ENCODE measurements at regions not wholly inside any gene's neighbourhood (a gene's known extent, or its start where the extent isn't known, plus 50 kb on each side); places are given as distances from the start of the nearest gene placed in this dataset.
A peak's percentile ranks its signal among the peaks of the same experiment; 100 is the strongest.

DNA sequence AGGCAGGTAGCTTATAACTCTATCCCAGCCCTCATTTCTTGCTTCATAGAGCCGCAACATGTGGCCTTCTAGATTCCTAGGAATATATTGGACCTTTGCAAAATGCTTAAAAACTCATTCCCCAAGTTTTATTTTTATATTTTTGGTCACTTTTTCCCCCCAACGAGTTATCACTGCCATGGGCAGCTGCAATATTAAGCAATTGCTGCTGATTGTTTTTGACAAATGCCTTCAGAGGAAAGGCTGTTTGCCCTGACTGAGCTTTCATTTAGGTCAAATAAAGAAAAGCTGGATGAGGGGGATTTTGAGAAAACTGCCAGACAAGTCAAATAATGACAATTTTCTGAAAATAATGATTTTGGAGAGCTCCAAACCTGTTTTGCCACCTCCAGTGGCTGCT is 976.9 kb upstream of the MBL2 start:
- Histone ChIP-seq H3K4me3 (ENCODE audit: insufficient read depth, low read depth, low read length) (no peak overlapping the region), H3K27me3 (ENCODE audit: control insufficient read depth, insufficient read depth, low read length) (no peaks in the 10 kb centered on the region), H3K36me3 (replicated peaks; ENCODE audit: control insufficient read depth, insufficient read depth, low read length) (no peaks in the 10 kb centered on the region)
- no peak for DNase-seq

DNA sequence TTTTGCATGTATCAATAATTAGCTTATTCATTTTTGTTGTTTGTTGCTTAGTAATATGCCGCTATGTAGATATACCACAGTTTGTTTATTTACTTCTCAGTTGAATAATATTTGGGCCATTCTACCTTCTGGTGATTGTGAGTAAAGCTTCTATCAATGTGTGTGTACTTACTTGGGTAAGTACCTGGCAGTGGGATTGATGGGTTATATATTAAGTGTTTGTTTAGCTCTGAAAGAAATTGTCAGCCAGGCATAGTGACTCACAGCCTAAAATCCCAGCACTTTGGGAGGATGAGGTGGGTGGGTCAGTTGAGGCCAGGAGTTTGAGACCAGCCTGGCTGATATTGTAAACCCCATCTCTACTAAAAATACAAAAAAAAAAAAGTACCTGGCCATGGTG is 975.7 kb upstream of the MBL2 start:
- H3K4me3 ChIP-seq (ENCODE audit: insufficient read depth, low read depth, low read length), result no peak overlapping the region
- H3K27me3 ChIP-seq (ENCODE audit: control insufficient read depth, insufficient read depth, low read length), result no peaks in the 10 kb centered on the region
- no peaks in the 10 kb centered on the region for H3K36me3 ChIP-seq (replicated peaks; ENCODE audit: control insufficient read depth, insufficient read depth, low read length)
- no peak for DNase-seq

DNA sequence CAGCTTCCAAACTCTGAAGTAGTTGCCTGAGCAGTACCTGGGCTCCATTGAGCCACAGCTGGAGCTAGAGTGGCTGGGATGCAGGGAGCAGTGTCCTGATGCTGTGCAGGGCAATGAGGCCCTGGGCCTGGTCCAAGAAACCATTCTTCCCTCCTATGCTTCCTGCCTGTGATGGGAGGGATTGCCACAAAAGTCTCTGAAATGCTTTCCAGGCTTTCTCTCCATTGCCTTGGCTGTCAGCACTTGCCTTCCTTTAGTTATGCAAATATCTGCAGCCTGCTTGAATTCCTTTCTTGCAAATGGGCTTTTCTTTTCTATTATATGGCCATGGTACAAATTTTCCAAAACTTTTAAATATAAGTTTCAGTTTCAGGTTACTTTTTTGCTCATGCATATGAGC is 972.2 kb upstream of the MBL2 start:
- Histone ChIP-seq H3K36me3 (replicated peaks; ENCODE audit: control insufficient read depth, insufficient read depth, low read length) (no peaks in the 10 kb centered on the region), H3K4me3 (ENCODE audit: insufficient read depth, low read depth, low read length) (no peak overlapping the region), H3K27me3 (ENCODE audit: control insufficient read depth, insufficient read depth, low read length) (no peaks in the 10 kb centered on the region)
- peak; percentile 1 for DNase-seq

DNA sequence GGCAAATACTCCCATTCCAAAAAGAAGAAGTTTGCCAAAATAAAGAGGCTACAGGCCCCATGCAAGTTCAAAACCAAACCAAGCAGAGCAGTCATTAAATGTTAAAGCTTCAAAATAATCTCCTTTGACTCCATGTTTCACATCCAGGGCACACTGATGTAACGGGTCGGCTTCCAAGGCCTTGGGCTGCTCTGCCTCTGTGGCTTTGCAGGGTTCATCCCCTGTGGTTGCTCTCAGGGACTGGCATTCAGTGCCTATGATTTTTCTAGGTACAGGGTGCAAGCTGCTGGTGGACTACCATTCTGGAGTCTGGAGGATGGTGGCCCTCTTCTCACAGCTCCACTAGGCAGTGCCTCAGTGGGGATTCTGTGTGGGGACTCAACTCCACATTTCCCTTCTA is 971.6 kb upstream of the MBL2 start:
- no peak overlapping the region for H3K4me3 ChIP-seq (ENCODE audit: insufficient read depth, low read depth, low read length)
- no peaks in the 10 kb centered on the region for H3K27me3 ChIP-seq (ENCODE audit: control insufficient read depth, insufficient read depth, low read length)
- H3K36me3 ChIP-seq (replicated peaks; ENCODE audit: control insufficient read depth, insufficient read depth, low read length), result no peaks in the 10 kb centered on the region
- DNase-seq, result no peak

DNA sequence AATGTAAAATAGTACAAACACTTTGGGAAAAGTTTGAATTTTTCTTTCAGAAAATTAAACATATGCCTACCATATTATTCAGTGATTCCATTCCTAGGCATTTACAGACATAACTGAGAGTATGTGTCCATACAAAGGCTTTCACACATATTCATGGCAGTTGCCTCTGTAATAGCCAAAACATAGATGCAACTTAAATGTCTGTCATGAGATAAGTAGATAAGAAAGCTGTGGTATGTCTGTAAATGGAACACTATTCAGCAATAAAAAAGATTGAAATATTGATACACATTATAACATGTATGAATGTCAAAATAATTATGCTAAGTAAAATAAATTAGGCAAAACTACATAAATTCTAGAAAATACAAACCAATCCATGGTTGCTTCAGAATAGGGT is 964.5 kb upstream of the MBL2 start:
- no peak overlapping the region for H3K4me3 ChIP-seq (ENCODE audit: insufficient read depth, low read depth, low read length)
- no peaks in the 10 kb centered on the region for H3K27me3 ChIP-seq (ENCODE audit: control insufficient read depth, insufficient read depth, low read length)
- H3K36me3 ChIP-seq (replicated peaks; ENCODE audit: control insufficient read depth, insufficient read depth, low read length), result no peaks in the 10 kb centered on the region
- no peak for DNase-seq

DNA sequence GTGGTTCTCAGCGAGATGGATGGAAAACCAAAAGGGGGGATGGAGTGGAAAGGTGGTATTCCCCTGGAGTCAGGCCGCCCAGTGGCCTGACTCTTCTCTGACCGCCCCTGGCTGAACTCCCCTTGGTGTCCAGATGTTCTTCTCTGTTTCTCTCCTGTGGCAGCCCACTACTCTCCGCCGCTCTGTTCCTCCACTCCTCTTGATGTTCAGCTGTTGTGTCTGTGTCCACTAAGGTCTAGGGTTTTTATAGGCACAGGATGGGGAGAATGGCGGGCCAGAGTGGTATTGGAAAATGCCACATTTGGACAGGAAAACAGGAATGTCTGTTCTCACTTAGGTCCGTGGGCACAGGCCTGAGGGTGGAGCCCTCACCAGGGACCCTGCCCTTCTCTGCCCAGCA is 954.3 kb upstream of the MBL2 start:
- Histone ChIP-seq H3K4me3 (ENCODE audit: insufficient read depth, low read depth, low read length) (no peak overlapping the region), H3K27me3 (ENCODE audit: control insufficient read depth, insufficient read depth, low read length) (no peaks in the 10 kb centered on the region), H3K36me3 (replicated peaks; ENCODE audit: control insufficient read depth, insufficient read depth, low read length) (no peaks in the 10 kb centered on the region)
- DNase-seq, result no peak

DNA sequence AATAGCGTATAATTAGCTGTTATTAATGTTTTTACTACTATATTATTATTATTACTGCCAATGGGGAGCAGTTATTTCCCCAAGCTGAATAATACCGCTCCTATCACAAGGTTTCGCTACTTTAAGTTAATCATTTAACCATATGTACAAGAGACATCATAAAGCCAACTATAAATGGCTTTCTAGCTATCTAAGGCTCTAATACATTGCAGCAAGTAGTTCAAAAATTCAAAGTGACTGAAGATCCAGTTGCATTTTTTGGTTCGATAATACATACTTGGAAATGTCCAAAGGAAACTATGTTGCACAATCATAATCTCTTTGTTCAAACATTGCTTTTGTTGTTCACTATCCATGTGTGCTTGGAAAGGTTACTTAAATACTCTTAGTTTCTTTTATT is 952.0 kb upstream of the MBL2 start:
- DNase-seq, result no peak
- H3K36me3 ChIP-seq (replicated peaks; ENCODE audit: control insufficient read depth, insufficient read depth, low read length), result no peaks in the 10 kb centered on the region
- H3K27me3 ChIP-seq (ENCODE audit: control insufficient read depth, insufficient read depth, low read length), result no peaks in the 10 kb centered on the region
- H3K4me3 ChIP-seq (ENCODE audit: insufficient read depth, low read depth, low read length), result no peak overlapping the region

DNA sequence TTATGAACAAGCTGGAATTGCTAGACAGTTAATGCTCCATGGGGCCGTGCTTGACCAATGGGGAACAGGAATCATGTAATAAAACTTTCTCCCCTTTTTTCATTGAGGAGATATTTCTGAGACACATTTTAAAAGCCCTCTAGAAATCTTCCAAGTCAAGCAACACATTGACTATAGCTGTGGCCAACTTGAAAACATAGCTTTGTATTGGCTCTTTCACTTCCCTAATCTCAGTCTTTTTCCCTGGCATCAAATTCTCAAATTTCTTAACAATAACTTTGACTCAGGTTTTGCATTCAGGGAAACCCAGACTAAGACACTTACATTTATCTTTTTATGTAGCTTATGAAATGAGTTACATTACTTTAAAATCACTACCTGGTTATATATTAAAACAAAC is 947.1 kb upstream of the MBL2 start:
- H3K27me3 ChIP-seq (ENCODE audit: control insufficient read depth, insufficient read depth, low read length), result no peaks in the 10 kb centered on the region
- no peak overlapping the region for H3K4me3 ChIP-seq (ENCODE audit: insufficient read depth, low read depth, low read length)
- no peak for DNase-seq
- H3K36me3 ChIP-seq (replicated peaks; ENCODE audit: control insufficient read depth, insufficient read depth, low read length), result no peaks in the 10 kb centered on the region

DNA sequence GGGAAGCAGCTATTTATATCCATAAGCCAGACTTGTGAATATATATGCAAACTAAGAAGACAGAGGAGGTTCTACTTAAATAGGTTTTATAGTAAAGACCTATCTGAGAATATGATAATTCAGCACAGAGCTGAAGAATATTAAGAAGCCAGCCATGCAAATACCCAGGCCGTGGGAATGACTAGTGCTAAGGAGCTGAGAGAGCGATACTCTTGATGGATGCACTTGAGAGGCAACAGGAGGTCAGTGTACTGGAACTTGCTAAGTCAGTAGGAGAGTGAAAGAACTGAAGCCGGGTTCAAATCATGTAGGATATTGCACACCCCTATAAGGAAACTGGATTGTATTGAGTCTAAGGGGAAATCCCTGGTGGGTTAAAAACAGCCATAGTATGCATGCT is 943.6 kb upstream of the MBL2 start:
- H3K27me3 ChIP-seq (ENCODE audit: control insufficient read depth, insufficient read depth, low read length), result no peaks in the 10 kb centered on the region
- no peaks in the 10 kb centered on the region for H3K36me3 ChIP-seq (replicated peaks; ENCODE audit: control insufficient read depth, insufficient read depth, low read length)
- no peak for DNase-seq

DNA sequence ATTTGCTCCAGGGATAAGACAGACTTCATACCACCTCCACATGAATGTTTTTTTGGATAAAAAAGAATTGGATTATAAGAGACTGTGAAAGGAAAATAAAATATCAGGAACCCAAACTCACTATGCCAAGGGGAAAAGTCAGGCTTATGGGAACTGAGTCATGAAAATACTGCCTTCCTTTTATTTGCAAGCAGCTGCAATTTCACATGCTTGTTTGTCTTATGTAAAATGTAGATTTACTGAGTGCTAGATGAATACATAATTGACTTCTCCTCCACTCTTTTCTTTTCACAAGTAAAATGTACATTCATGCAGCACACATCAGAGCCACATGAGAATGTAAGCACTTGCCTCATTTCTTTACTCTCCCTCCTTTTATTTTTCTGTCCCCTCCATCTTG is 940.8 kb upstream of the MBL2 start:
- no peaks in the 10 kb centered on the region for H3K27me3 ChIP-seq (ENCODE audit: control insufficient read depth, insufficient read depth, low read length)
- DNase-seq, result no peak
- no peak overlapping the region for H3K4me3 ChIP-seq (ENCODE audit: insufficient read depth, low read depth, low read length)
- H3K36me3 ChIP-seq (replicated peaks; ENCODE audit: control insufficient read depth, insufficient read depth, low read length), result no peaks in the 10 kb centered on the region

More for the DNA sequence above, 943.6 kb upstream of the MBL2 start:
- H3K4me3 ChIP-seq (ENCODE audit: insufficient read depth, low read depth, low read length), result no peak overlapping the region

DNA sequence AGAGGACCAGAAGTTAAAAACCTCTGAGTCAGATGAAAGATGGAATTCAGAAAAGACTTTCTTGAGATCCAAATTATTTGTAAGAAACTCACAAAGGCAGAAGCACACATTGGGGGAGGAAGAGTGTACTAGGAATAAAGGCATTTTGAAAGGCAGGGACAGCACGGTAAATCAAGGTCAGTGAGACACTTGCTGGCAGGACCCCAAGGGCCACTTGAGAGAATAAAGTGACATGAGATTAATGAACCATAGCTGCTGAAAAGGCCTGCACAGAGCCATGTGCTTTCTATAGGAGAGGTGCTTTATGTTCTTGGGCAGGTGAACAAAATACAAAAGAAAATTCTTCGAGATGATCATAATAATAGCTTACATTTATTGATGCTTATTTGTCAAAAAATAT is 929.9 kb upstream of the MBL2 start:
- DNase-seq, result no peak
- H3K36me3 ChIP-seq (replicated peaks; ENCODE audit: control insufficient read depth, insufficient read depth, low read length), result no peaks in the 10 kb centered on the region
- no peak overlapping the region for H3K4me3 ChIP-seq (ENCODE audit: insufficient read depth, low read depth, low read length)
- no peaks in the 10 kb centered on the region for H3K27me3 ChIP-seq (ENCODE audit: control insufficient read depth, insufficient read depth, low read length)

DNA sequence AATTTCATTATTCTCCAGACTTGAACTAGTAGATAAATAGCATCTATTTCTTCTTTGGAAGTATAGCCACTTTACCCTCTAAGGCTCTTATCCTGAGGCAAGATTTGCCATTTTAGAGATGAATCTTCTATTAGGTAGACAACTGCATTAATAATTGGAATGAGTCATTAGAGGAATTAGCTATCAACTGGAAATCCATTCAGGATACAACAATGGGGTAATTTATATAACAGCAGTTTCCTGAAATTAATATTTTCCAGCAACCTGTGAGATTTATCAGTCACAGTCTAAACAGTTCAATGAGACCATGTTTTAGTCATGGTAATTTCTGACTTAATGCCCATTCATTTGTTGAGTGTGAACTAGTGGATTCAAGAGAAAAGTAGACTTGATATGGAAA is 928.6 kb upstream of the MBL2 start:
- Histone ChIP-seq H3K27me3 (ENCODE audit: control insufficient read depth, insufficient read depth, low read length) (no peaks in the 10 kb centered on the region), H3K36me3 (replicated peaks; ENCODE audit: control insufficient read depth, insufficient read depth, low read length) (no peaks in the 10 kb centered on the region), H3K4me3 (ENCODE audit: insufficient read depth, low read depth, low read length) (no peak overlapping the region)
- DNase-seq, result no peak

DNA sequence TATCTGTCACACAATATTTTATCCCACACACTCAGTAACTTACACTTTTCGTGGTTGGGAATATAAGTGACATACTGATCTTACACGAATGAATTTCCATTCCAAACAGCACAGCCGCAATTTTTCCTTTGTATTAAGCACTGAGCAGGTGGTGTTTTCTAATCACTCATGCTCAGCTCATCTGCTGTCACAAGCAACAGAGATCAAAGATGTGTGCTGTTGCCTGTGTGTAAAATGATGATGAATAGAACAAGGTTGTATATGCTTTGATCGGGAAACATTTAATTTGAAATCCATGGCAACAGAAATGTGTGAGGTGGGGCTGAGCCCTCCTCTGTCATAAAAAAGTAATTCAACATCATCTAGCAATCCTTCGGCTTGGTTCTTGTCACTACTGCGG is 927.7 kb upstream of the MBL2 start:
- H3K27me3 ChIP-seq (ENCODE audit: control insufficient read depth, insufficient read depth, low read length), result no peaks in the 10 kb centered on the region
- H3K36me3 ChIP-seq (replicated peaks; ENCODE audit: control insufficient read depth, insufficient read depth, low read length), result no peaks in the 10 kb centered on the region
- DNase-seq, result no peak
- H3K4me3 ChIP-seq (ENCODE audit: insufficient read depth, low read depth, low read length), result no peak overlapping the region

DNA sequence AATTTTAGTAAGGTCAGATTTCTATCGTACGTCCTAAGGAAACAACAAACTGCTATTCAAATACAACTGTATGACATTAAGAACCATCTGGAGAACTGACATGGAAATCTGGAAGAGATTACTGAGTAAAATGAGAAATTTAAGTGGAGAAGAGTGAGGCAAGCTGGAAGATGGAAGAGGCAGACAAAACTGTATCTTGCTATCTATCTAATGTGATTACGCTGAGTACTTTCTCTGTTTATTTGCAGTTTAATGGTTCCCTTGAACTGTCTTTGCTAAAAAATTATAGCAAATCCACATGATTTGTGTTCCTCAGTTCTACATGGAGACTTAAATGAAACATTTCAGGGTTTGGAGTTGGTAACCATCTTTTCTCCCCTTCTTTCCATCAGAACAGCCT is 927.1 kb upstream of the MBL2 start:
- DNase-seq, result no peak
- Histone ChIP-seq H3K4me3 (ENCODE audit: insufficient read depth, low read depth, low read length) (no peak overlapping the region), H3K27me3 (ENCODE audit: control insufficient read depth, insufficient read depth, low read length) (no peaks in the 10 kb centered on the region), H3K36me3 (replicated peaks; ENCODE audit: control insufficient read depth, insufficient read depth, low read length) (no peaks in the 10 kb centered on the region)

DNA sequence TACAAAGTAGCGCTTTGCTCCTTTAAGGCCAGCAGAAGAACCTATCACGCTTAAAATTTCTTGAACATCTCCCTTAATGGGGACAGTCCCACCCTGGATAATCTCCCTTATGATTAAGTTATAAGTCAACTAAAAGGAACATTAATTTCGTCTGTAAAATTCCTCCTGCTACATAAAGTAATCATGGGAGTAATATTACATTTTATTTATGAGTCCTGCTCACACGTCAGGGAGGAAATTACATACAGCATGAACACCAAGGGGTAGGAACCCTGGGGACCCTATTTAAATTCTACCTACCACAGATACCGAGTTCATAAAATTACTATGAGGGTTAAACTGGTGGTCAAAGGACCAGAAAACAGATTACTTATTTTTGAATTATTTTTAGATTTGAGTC is 926.6 kb upstream of the MBL2 start:
- no peak for DNase-seq
- Histone ChIP-seq H3K36me3 (replicated peaks; ENCODE audit: control insufficient read depth, insufficient read depth, low read length) (no peaks in the 10 kb centered on the region), H3K4me3 (ENCODE audit: insufficient read depth, low read depth, low read length) (no peak overlapping the region), H3K27me3 (ENCODE audit: control insufficient read depth, insufficient read depth, low read length) (no peaks in the 10 kb centered on the region)

DNA sequence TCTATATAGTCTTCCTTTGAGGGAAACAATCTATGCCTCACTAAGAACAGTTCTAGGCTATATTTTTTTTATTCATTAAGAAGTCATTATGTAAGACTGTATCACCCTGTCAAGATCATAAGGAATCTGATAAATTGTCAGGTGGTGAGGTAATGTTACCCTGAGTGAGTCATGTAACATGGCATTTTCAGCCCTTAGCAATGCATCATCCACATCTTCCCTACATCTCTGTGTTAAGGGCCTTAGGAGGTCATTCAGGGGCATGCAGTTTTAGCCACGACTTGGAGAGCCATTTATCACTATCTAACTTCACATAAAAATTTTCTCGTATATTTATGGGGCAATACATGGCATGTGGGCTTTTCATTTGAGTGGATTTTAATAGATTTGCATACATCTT is 924.5 kb upstream of the MBL2 start:
- no peak for DNase-seq
- H3K27me3 ChIP-seq (ENCODE audit: control insufficient read depth, insufficient read depth, low read length), result no peaks in the 10 kb centered on the region
- no peaks in the 10 kb centered on the region for H3K36me3 ChIP-seq (replicated peaks; ENCODE audit: control insufficient read depth, insufficient read depth, low read length)
- H3K4me3 ChIP-seq (ENCODE audit: insufficient read depth, low read depth, low read length), result no peak overlapping the region

All from H7 (cell line).